ENCODE measurements at regions not wholly inside any gene's neighbourhood (a gene's known extent, or its start where the extent isn't known, plus 50 kb on each side); places are given as distances from the start of the nearest gene placed in this dataset.

- H3K27me3 ChIP-seq = no peaks in the 10 kb centered on the region
- intact Hi-C loops (cut with DNase I) = no loop called here
- 71% methylated on average over 4 of the region's 4 CpGs for WGBS, 2 donors
- H3K9me3 ChIP-seq = no peaks in the 10 kb centered on the region
- no peak overlapping the region for H3K4me3 ChIP-seq
- H3K36me3 ChIP-seq = no peaks in the 10 kb centered on the region
- TF ChIP-seq POLR2AphosphoS5 (IDR thresholded peaks at IDR 0.05) = no peak
- TF ChIP-seq CTCF (IDR thresholded peaks at IDR 0.05) = no peak
- no peak for TF ChIP-seq EP300 (IDR thresholded peaks at IDR 0.05)
- no peak for TF ChIP-seq POLR2A (IDR thresholded peaks at IDR 0.05)
- DNase-seq = no peak
- H3K4me1 ChIP-seq = no peaks in the 10 kb centered on the region
- no peak overlapping the region for H3K27ac ChIP-seq
Measured at GRCh38 chr4:66416425-66416824, 746.1 kb upstream of the EPHA5 start.

GRCh38 chr4:66404141-66404540 is 733.9 kb upstream of the EPHA5 start:
- Histone ChIP-seq H3K27me3 (no peaks in the 10 kb centered on the region), H3K4me1 (no peaks in the 10 kb centered on the region), H3K9me3 (no peaks in the 10 kb centered on the region), H3K36me3 (no peaks in the 10 kb centered on the region), H3K4me3 (no peak overlapping the region), H3K27ac (no peak overlapping the region)
- intact Hi-C loops (cut with DNase I) = no loop called here
- DNase-seq = no peak
- TF ChIP-seq EP300 (IDR thresholded peaks at IDR 0.05) (no peak), POLR2A (IDR thresholded peaks at IDR 0.05) (no peak), CTCF (IDR thresholded peaks at IDR 0.05) (no peak), POLR2AphosphoS5 (IDR thresholded peaks at IDR 0.05) (no peak)
- 77 to 83% methylated on average over 5 of the region's 5 CpGs for WGBS, 2 donors

GRCh38 chr4:66376921-66377320 is 706.6 kb upstream of the EPHA5 start:
- no peak overlapping the region for H3K27ac ChIP-seq
- 25 to 46% methylated on average over 1 of the region's 1 CpG for WGBS, 2 donors
- no peaks in the 10 kb centered on the region for H3K4me1 ChIP-seq
- no peak overlapping the region for H3K4me3 ChIP-seq
- intact Hi-C loops (cut with DNase I) = no loop called here
- H3K27me3 ChIP-seq = no peaks in the 10 kb centered on the region
- H3K9me3 ChIP-seq = no peaks in the 10 kb centered on the region
- H3K36me3 ChIP-seq = no peaks in the 10 kb centered on the region
- TF ChIP-seq POLR2A (IDR thresholded peaks at IDR 0.05) (no peak), CTCF (IDR thresholded peaks at IDR 0.05) (no peak), POLR2AphosphoS5 (IDR thresholded peaks at IDR 0.05) (no peak), EP300 (IDR thresholded peaks at IDR 0.05) (no peak)
- DNase-seq = no peak

GRCh38 chr4:66376396-66376795 is 706.1 kb upstream of the EPHA5 start:
- TF ChIP-seq POLR2AphosphoS5 (IDR thresholded peaks at IDR 0.05) = no peak
- no peak for TF ChIP-seq EP300 (IDR thresholded peaks at IDR 0.05)
- no peak for TF ChIP-seq POLR2A (IDR thresholded peaks at IDR 0.05)
- TF ChIP-seq CTCF (IDR thresholded peaks at IDR 0.05) = no peak
- intact Hi-C loops (cut with DNase I) = no loop called here
- no peak overlapping the region for H3K4me3 ChIP-seq
- DNase-seq = no peak
- no peak overlapping the region for H3K27ac ChIP-seq
- no peaks in the 10 kb centered on the region for H3K9me3 ChIP-seq
- H3K27me3 ChIP-seq = no peaks in the 10 kb centered on the region
- no peaks in the 10 kb centered on the region for H3K4me1 ChIP-seq
- no peaks in the 10 kb centered on the region for H3K36me3 ChIP-seq

GRCh38 chr4:66373268-66373667 is 703.0 kb upstream of the EPHA5 start:
- Histone ChIP-seq H3K27ac (no peak overlapping the region), H3K9me3 (no peaks in the 10 kb centered on the region), H3K27me3 (no peaks in the 10 kb centered on the region), H3K4me3 (no peak overlapping the region), H3K36me3 (no peaks in the 10 kb centered on the region), H3K4me1 (no peaks in the 10 kb centered on the region)
- DNase-seq = no peak
- TF ChIP-seq EP300 (IDR thresholded peaks at IDR 0.05) (no peak), POLR2AphosphoS5 (IDR thresholded peaks at IDR 0.05) (no peak), CTCF (IDR thresholded peaks at IDR 0.05) (no peak), POLR2A (IDR thresholded peaks at IDR 0.05) (no peak)
- intact Hi-C loops (cut with DNase I) = no loop called here
